WTC11 (cell line): ENCODE measurements at regions not wholly inside any gene's neighbourhood (a gene's known extent, or its start where the extent isn't known, plus 50 kb on each side); places are given as distances from the start of the nearest gene placed in this dataset.

Experiments used
- ATAC-seq: fragments of 200-7000 bp; cut with Tn5 transposase; 2 replicates; pipeline ENCODE4 v1.10.0; 2021; ENCODE audit warnings: mild to moderate bottlenecking, moderate library complexity
- CTCF ChIA-PET: fragments of 300-600 bp; sonication (Branson Sonifier 250); formaldehyde crosslinking; loops from one replicate; lab custom pipeline; 2021; ENCODE audit warnings: antibody characterized with exemption; lab: Charles Lee
- POLR2A ChIA-PET: fragments of 350-600 bp; sonication (Branson Sonifier 250); formaldehyde crosslinking; loops from one replicate; lab custom pipeline; 2021; ENCODE audit warnings: antibody characterized with exemption; lab: Charles Lee
- DNase-seq: peaks from one replicate; pipeline ENCODE4 v3.0.0; 2021; ENCODE audit warnings: low spot score
- H3K27ac Mint-ChIP-seq: 2 replicates; pipeline ENCODE4 v1.8.0; 2021; ENCODE audit warnings: mixed read lengths
- H3K27me3 Mint-ChIP-seq: 2 replicates; pipeline ENCODE4 v1.8.0; 2021; ENCODE audit warnings: low read depth, mild to moderate bottlenecking, moderate library complexity, mixed read lengths
- H3K36me3 Mint-ChIP-seq: 2 replicates; pipeline ENCODE4 v1.8.0; 2021; ENCODE audit warnings: mixed read lengths
- H3K4me1 Mint-ChIP-seq: 2 replicates; pipeline ENCODE4 v1.8.0; 2022; ENCODE audit warnings: mixed read lengths
- H3K4me3 Mint-ChIP-seq: 2 replicates; pipeline ENCODE4 v1.8.0; 2021; ENCODE audit warnings: mild to moderate bottlenecking, moderate library complexity, mixed read lengths
- H3K9me3 Mint-ChIP-seq: 2 replicates; pipeline ENCODE4 v1.8.0; 2021; ENCODE audit warnings: mixed read lengths
- ATF3 ChIP-seq: sonication (generic); formaldehyde crosslinking; conservative IDR thresholded peaks from 2 replicates; pipeline ENCODE4 v1.8.1; 2022; ENCODE audit warnings: mild to moderate bottlenecking, missing genetic modification reagents
- CREM ChIP-seq: sonication (generic); formaldehyde crosslinking; IDR thresholded peaks from 2 replicates; pipeline ENCODE4 v1.8.1; 2022; ENCODE audit warnings: mild to moderate bottlenecking, missing genetic modification reagents, moderate library complexity
- FOXP1 ChIP-seq: sonication (generic); formaldehyde crosslinking; IDR thresholded peaks from 2 replicates; pipeline ENCODE4 v1.8.0; 2022; ENCODE audit warnings: missing genetic modification reagents, mild to moderate bottlenecking, moderate library complexity, borderline replicate concordance
- GTF2I ChIP-seq: fragments of 250-450 bp; sonication (Bioruptor Pico); conservative IDR thresholded peaks from 2 replicates; pipeline ENCODE4 v1.4.0; 2021; ENCODE audit warnings: mild to moderate bottlenecking
- HMGA2 ChIP-seq: fragments of 250-450 bp; sonication (Bioruptor Pico); IDR thresholded peaks from 2 replicates; pipeline ENCODE4 v1.4.0; 2021; ENCODE audit warnings: mild to moderate bottlenecking, moderate library complexity
- IRF2 ChIP-seq: sonication (generic); formaldehyde crosslinking; IDR thresholded peaks from 2 replicates; pipeline ENCODE4 v1.8.0; 2022; ENCODE audit warnings: low read depth, missing genetic modification reagents, borderline replicate concordance
- JAZF1 ChIP-seq: fragments of 250-450 bp; sonication (Bioruptor Pico); IDR thresholded peaks from 2 replicates; pipeline ENCODE4 v1.9.0; 2021; ENCODE audit warnings: moderate library complexity, mild to moderate bottlenecking, inconsistent platforms
- NFYB ChIP-seq: sonication (generic); formaldehyde crosslinking; conservative IDR thresholded peaks from 2 replicates; pipeline ENCODE4 v1.8.0; 2022; ENCODE audit warnings: low read depth, missing genetic modification reagents
- NR2C2 ChIP-seq: sonication (generic); formaldehyde crosslinking; IDR thresholded peaks from 2 replicates; pipeline ENCODE4 v1.8.0; 2022; ENCODE audit warnings: mild to moderate bottlenecking, missing genetic modification reagents
- NR3C1 ChIP-seq: sonication (generic); formaldehyde crosslinking; conservative IDR thresholded peaks from 2 replicates; pipeline ENCODE4 v1.8.1; 2023; ENCODE audit warnings: low read depth, mild to moderate bottlenecking, missing genetic modification reagents
- SP1 ChIP-seq: sonication (generic); formaldehyde crosslinking; conservative IDR thresholded peaks from 2 replicates; pipeline ENCODE4 v1.8.1; 2022; ENCODE audit warnings: missing genetic modification reagents
- TCF7 ChIP-seq: sonication (generic); formaldehyde crosslinking; IDR thresholded peaks from 2 replicates; pipeline ENCODE4 v1.8.0; 2022; ENCODE audit warnings: mild to moderate bottlenecking, low read depth, missing genetic modification reagents, moderate library complexity
- ZNF263 ChIP-seq: sonication (generic); formaldehyde crosslinking; IDR thresholded peaks from 2 replicates; pipeline ENCODE4 v1.8.1; 2022; ENCODE audit warnings: low read depth, mild to moderate bottlenecking, moderate library complexity, missing genetic modification reagents
- ZNF423 ChIP-seq: fragments of 250-450 bp; sonication (Bioruptor Pico); IDR thresholded peaks from 2 replicates; pipeline ENCODE4 v2.1.2; 2022; ENCODE audit warnings: mild to moderate bottlenecking, moderate library complexity
- ZNF532 ChIP-seq: fragments of 250-450 bp; sonication (Bioruptor Pico); IDR thresholded peaks from 2 replicates; pipeline ENCODE4 v1.9.0; 2021; ENCODE audit warnings: mild to moderate bottlenecking, borderline replicate concordance
- TF ChIP-seq, protein P1 (sequence below): sonication (generic); formaldehyde crosslinking; IDR thresholded peaks from 2 replicates; pipeline ENCODE4 v1.8.1; 2023; ENCODE audit warnings: mild to moderate bottlenecking, missing genetic modification reagents
- TF ChIP-seq, protein P2 (sequence below): sonication (generic); formaldehyde crosslinking; IDR thresholded peaks from 2 replicates; pipeline ENCODE4 v1.8.0; 2022; ENCODE audit warnings: mild to moderate bottlenecking, missing genetic modification reagents
- TF ChIP-seq, protein P3 (sequence below): fragments of 200-600 bp; IDR thresholded peaks from 2 replicates; pipeline ENCODE4 v1.8.0; 2022; ENCODE audit warnings: antibody characterized with exemption
- TF ChIP-seq, protein P4 (sequence below): sonication (generic); formaldehyde crosslinking; IDR thresholded peaks from 2 replicates; pipeline ENCODE4 v1.8.1; 2023; ENCODE audit warnings: mild to moderate bottlenecking, moderate library complexity, missing genetic modification reagents
- TF ChIP-seq, protein P5 (sequence below): sonication (generic); formaldehyde crosslinking; IDR thresholded peaks from 2 replicates; pipeline ENCODE4 v1.8.1; 2022; ENCODE audit warnings: low read depth, missing genetic modification reagents, borderline replicate concordance
- TF ChIP-seq, protein P6 (sequence below): fragments of 250-450 bp; sonication (Bioruptor Pico); IDR thresholded peaks from 2 replicates; pipeline ENCODE4 v1.9.0; 2021; ENCODE audit warnings: mild to moderate bottlenecking

GRCh38 chr21:20856926-20857325 is 141.3 kb upstream of the NCAM2 start:
- Mint-ChIP-seq H3K4me1 (peaks cover 6% of the 10 kb centered on the region), H3K27me3 (no peaks in the 10 kb centered on the region), H3K27ac (no peak overlapping the region), H3K36me3 (peaks cover 13% of the 10 kb centered on the region), H3K4me3 (no peak overlapping the region), H3K9me3 (peaks cover 26% of the 10 kb centered on the region)
- ChIA-PET POLR2A (no interaction called here), CTCF (no interaction called here)
- ATAC-seq (no peak), DNase-seq (no peak)
- TF ChIP-seq ZNF423 (CRISPR knock-in tag) (no peak), HMGA2 (CRISPR knock-in tag) (no peak), NR2C2 (CRISPR knock-in tag) (no peak), ATF3 (CRISPR knock-in tag) (no peak)
- TF ChIP-seq, protein P1, sequence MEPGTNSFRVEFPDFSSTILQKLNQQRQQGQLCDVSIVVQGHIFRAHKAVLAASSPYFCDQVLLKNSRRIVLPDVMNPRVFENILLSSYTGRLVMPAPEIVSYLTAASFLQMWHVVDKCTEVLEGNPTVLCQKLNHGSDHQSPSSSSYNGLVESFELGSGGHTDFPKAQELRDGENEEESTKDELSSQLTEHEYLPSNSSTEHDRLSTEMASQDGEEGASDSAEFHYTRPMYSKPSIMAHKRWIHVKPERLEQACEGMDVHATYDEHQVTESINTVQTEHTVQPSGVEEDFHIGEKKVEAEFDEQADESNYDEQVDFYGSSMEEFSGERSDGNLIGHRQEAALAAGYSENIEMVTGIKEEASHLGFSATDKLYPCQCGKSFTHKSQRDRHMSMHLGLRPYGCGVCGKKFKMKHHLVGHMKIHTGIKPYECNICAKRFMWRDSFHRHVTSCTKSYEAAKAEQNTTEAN = no peak
- TF ChIP-seq, protein P2, sequence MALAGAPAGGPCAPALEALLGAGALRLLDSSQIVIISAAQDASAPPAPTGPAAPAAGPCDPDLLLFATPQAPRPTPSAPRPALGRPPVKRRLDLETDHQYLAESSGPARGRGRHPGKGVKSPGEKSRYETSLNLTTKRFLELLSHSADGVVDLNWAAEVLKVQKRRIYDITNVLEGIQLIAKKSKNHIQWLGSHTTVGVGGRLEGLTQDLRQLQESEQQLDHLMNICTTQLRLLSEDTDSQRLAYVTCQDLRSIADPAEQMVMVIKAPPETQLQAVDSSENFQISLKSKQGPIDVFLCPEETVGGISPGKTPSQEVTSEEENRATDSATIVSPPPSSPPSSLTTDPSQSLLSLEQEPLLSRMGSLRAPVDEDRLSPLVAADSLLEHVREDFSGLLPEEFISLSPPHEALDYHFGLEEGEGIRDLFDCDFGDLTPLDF = no peak

DNA sequence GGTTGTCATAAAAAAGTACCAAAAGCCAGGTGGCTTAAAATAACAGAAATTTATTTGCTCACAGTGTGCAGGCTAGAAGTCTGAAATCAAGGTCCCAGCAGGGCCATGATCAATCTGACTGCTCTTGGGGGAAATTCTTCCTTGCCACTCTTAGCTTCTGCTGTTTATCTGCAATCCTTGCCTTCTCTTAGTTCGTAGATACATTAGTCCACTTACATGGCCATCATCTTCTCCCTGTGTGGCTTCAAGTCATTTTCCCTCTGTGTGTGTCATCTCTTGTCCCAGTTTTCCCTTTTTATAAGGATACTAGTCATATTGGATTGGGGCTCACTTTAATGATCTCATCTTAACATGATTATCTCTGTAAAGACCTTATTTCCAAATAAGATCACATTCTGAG is 124.0 kb upstream of the NCAM2 start:
- H3K36me3 Mint-ChIP-seq = no peaks in the 10 kb centered on the region
- ATAC-seq = no peak
- no peaks in the 10 kb centered on the region for H3K27me3 Mint-ChIP-seq
- CTCF ChIA-PET = no interaction called here
- TF ChIP-seq, protein P3, sequence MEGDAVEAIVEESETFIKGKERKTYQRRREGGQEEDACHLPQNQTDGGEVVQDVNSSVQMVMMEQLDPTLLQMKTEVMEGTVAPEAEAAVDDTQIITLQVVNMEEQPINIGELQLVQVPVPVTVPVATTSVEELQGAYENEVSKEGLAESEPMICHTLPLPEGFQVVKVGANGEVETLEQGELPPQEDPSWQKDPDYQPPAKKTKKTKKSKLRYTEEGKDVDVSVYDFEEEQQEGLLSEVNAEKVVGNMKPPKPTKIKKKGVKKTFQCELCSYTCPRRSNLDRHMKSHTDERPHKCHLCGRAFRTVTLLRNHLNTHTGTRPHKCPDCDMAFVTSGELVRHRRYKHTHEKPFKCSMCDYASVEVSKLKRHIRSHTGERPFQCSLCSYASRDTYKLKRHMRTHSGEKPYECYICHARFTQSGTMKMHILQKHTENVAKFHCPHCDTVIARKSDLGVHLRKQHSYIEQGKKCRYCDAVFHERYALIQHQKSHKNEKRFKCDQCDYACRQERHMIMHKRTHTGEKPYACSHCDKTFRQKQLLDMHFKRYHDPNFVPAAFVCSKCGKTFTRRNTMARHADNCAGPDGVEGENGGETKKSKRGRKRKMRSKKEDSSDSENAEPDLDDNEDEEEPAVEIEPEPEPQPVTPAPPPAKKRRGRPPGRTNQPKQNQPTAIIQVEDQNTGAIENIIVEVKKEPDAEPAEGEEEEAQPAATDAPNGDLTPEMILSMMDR = no peak
- TF ChIP-seq, protein P4, sequence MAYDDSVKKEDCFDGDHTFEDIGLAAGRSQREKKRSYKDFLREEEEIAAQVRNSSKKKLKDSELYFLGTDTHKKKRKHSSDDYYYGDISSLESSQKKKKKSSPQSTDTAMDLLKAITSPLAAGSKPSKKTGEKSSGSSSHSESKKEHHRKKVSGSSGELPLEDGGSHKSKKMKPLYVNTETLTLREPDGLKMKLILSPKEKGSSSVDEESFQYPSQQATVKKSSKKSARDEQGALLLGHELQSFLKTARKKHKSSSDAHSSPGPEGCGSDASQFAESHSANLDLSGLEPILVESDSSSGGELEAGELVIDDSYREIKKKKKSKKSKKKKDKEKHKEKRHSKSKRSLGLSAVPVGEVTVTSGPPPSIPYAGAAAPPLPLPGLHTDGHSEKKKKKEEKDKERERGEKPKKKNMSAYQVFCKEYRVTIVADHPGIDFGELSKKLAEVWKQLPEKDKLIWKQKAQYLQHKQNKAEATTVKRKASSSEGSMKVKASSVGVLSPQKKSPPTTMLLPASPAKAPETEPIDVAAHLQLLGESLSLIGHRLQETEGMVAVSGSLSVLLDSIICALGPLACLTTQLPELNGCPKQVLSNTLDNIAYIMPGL = no peak
- H3K4me3 Mint-ChIP-seq = no peak overlapping the region
- H3K9me3 Mint-ChIP-seq = no peaks in the 10 kb centered on the region
- no peaks in the 10 kb centered on the region for H3K4me1 Mint-ChIP-seq
- H3K27ac Mint-ChIP-seq = no peak overlapping the region
- POLR2A ChIA-PET = no interaction called here
- DNase-seq = no peak

- CTCF ChIA-PET = interaction anchor here (1.2 kb wide), 1 partner anchor 74 kb away, joined by 5 read pairs; no protein-coding TSS in a partner anchor
- no peaks in the 10 kb centered on the region for H3K9me3 Mint-ChIP-seq
- no peak for DNase-seq
- TF ChIP-seq IRF2 (CRISPR knock-in tag) = no peak
- TF ChIP-seq, protein P5, sequence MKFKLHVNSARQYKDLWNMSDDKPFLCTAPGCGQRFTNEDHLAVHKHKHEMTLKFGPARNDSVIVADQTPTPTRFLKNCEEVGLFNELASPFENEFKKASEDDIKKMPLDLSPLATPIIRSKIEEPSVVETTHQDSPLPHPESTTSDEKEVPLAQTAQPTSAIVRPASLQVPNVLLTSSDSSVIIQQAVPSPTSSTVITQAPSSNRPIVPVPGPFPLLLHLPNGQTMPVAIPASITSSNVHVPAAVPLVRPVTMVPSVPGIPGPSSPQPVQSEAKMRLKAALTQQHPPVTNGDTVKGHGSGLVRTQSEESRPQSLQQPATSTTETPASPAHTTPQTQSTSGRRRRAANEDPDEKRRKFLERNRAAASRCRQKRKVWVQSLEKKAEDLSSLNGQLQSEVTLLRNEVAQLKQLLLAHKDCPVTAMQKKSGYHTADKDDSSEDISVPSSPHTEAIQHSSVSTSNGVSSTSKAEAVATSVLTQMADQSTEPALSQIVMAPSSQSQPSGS (CRISPR knock-in tag) = no peak
- TF ChIP-seq FOXP1 = no peak
- TF ChIP-seq ZNF263 (CRISPR knock-in tag) = no peak
- no peak for TF ChIP-seq NR3C1
- TF ChIP-seq GTF2I (CRISPR knock-in tag) = no peak
- no peak for TF ChIP-seq TCF7 (CRISPR knock-in tag)
- no peak for TF ChIP-seq NFYB (CRISPR knock-in tag)
- TF ChIP-seq ZNF532 (CRISPR knock-in tag) = no peak
- no peak for TF ChIP-seq SP1 (CRISPR knock-in tag)
- TF ChIP-seq, protein P6, sequence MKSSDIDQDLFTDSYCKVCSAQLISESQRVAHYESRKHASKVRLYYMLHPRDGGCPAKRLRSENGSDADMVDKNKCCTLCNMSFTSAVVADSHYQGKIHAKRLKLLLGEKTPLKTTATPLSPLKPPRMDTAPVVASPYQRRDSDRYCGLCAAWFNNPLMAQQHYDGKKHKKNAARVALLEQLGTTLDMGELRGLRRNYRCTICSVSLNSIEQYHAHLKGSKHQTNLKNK = no peak
- TF ChIP-seq JAZF1 = no peak
- no peak for TF ChIP-seq CREM
Measured at GRCh38 chr21:20875742-20876141, 122.5 kb upstream of the NCAM2 start.

More at GRCh38 chr21:20875742-20876141, 122.5 kb upstream of the NCAM2 start:
- Mint-ChIP-seq H3K4me1 (no peaks in the 10 kb centered on the region), H3K27me3 (no peaks in the 10 kb centered on the region), H3K36me3 (no peaks in the 10 kb centered on the region), H3K27ac (no peak overlapping the region), H3K4me3 (no peak overlapping the region)
- POLR2A ChIA-PET = no interaction called here
- no peak for ATAC-seq
